Neural cell (in vitro differentiated cells): ENCODE measurements at regions not wholly inside any gene's neighbourhood (a gene's known extent, or its start where the extent isn't known, plus 50 kb on each side); places are given as distances from the start of the nearest gene placed in this dataset.

Experiments
- H2AFZ ChIP-seq: fragments of 200-600, 300-800 bp; sonication (generic), shearing (Covaris generic); 2 replicates; pipeline ENCODE4 v1.6.0; 2014; ENCODE audit warnings: low read depth, mild to moderate bottlenecking, antibody characterized with exemption, low read length, moderate library complexity
- H3F3A ChIP-seq: fragments of 200-600 bp; shearing (Covaris generic); 2 replicates; pipeline ENCODE4 v1.6.1; 2016; ENCODE audit warnings: mild to moderate bottlenecking, moderate library complexity, mixed read lengths, antibody characterized with exemption, low read length; ENCODE audit not compliant: insufficient read depth, poor library complexity, severe bottlenecking
- H3K27ac ChIP-seq: fragments of 200-600, 300-800 bp; sonication (generic), shearing (Covaris generic); 2 replicates; pipeline ENCODE4 v1.5.1; 2014; ENCODE audit warnings: mild to moderate bottlenecking, low read length, moderate library complexity
- H3K27me3 ChIP-seq: fragments of 300-800, 200-600 bp; sonication (generic), shearing (Covaris generic); 2 replicates; pipeline ENCODE4 v1.6.0; 2014; ENCODE audit warnings: mild to moderate bottlenecking, low read depth, low read length, moderate library complexity; ENCODE audit not compliant: insufficient read depth
- H3K36me3 ChIP-seq: fragments of 300-800, 200-600 bp; sonication (generic), shearing (Covaris generic); 2 replicates; pipeline ENCODE4 v1.5.1; 2014; ENCODE audit warnings: mild to moderate bottlenecking, antibody characterized with exemption, low read length, moderate library complexity; ENCODE audit not compliant: insufficient read depth
- H3K4me2 ChIP-seq: fragments of 300-800, 200-600 bp; sonication (generic), shearing (Covaris generic); 2 replicates; pipeline ENCODE4 v1.6.0; 2014; ENCODE audit warnings: mild to moderate bottlenecking, low read length
- H3K4me3 ChIP-seq: fragments of 300-800, 200-600 bp; sonication (generic), shearing (Covaris generic); 2 replicates; pipeline ENCODE4 v1.5.1; 2014; ENCODE audit warnings: mild to moderate bottlenecking, low read length, moderate library complexity
- H3K79me2 ChIP-seq: fragments of 200-600 bp; shearing (Covaris generic); replicated peaks from 2 replicates; pipeline ENCODE4 v1.6.0; 2014; ENCODE audit warnings: mild to moderate bottlenecking, low read length, moderate library complexity; ENCODE audit not compliant: insufficient read depth
- H3K9ac ChIP-seq: fragments of 300-800, 200-600 bp; sonication (generic), shearing (Covaris generic); 2 replicates; pipeline ENCODE4 v1.6.1; 2016; ENCODE audit warnings: mild to moderate bottlenecking, low read length, mixed read lengths
- H3K9me2 ChIP-seq: fragments of 200-600 bp; shearing (Covaris generic); 2 replicates; pipeline ENCODE4 v1.6.1; 2016; ENCODE audit warnings: mild to moderate bottlenecking, low read length, mixed read lengths; ENCODE audit not compliant: insufficient read depth
- H3K9me3 ChIP-seq: fragments of 200-600, 300-800 bp; sonication (generic), shearing (Covaris generic); 2 replicates; pipeline ENCODE4 v1.6.1; 2016; ENCODE audit warnings: mild to moderate bottlenecking, mixed run types, low read length, moderate library complexity, mixed read lengths
- H4K20me1 ChIP-seq: fragments of 200-600 bp; shearing (Covaris generic); 2 replicates; pipeline ENCODE4 v1.6.1; 2016; ENCODE audit warnings: mild to moderate bottlenecking, mixed run types; ENCODE audit not compliant: insufficient read depth
- EP300 ChIP-seq: fragments of 450-650 bp; conservative IDR thresholded peaks from 2 replicates; pipeline ENCODE4 v1.6.1; 2014; ENCODE audit warnings: antibody characterized with exemption, mild to moderate bottlenecking, moderate library complexity; ENCODE audit not compliant: poor library complexity, severe bottlenecking
- EZH2 ChIP-seq: fragments of 200-600, 300-800 bp; shearing (Covaris generic), sonication (generic); IDR thresholded peaks from 2 replicates; pipeline ENCODE4 v1.6.1; 2014; ENCODE audit warnings: antibody characterized with exemption, low read length, borderline replicate concordance, mild to moderate bottlenecking; ENCODE audit not compliant: insufficient read depth, poor library complexity, severe bottlenecking
- MXI1 ChIP-seq: fragments of 450-650 bp; conservative IDR thresholded peaks from 2 replicates; pipeline ENCODE4 v1.6.1; 2014; ENCODE audit warnings: antibody characterized with exemption, mild to moderate bottlenecking; ENCODE audit not compliant: poor library complexity, severe bottlenecking
- POLR2AphosphoS5 ChIP-seq: IDR thresholded peaks from 2 replicates; pipeline ENCODE4 v1.6.1; 2012
- RAD21 ChIP-seq: fragments of 450-650 bp; conservative IDR thresholded peaks from 2 replicates; pipeline ENCODE4 v1.6.1; 2014; ENCODE audit warnings: antibody characterized with exemption, mild to moderate bottlenecking, moderate library complexity
- SMC3 ChIP-seq: fragments of 450-650 bp; conservative IDR thresholded peaks from 2 replicates; pipeline ENCODE4 v1.6.1; 2014; ENCODE audit warnings: antibody characterized with exemption, mild to moderate bottlenecking, moderate library complexity; ENCODE audit not compliant: poor library complexity
- TAF1 ChIP-seq: IDR thresholded peaks from 2 replicates; pipeline ENCODE4 v1.6.1; 2012; ENCODE audit warnings: low read depth
- TF ChIP-seq, protein P1 (sequence below): IDR thresholded peaks from 2 replicates; pipeline ENCODE4 v1.6.1; 2012; ENCODE audit warnings: borderline replicate concordance
- TF ChIP-seq, protein P2 (sequence below): fragments of 450-650 bp; IDR thresholded peaks from 2 replicates; pipeline ENCODE4 v1.5.1; 2014; ENCODE audit warnings: antibody characterized with exemption, mild to moderate bottlenecking, moderate library complexity; ENCODE audit not compliant: poor library complexity, severe bottlenecking

DNA sequence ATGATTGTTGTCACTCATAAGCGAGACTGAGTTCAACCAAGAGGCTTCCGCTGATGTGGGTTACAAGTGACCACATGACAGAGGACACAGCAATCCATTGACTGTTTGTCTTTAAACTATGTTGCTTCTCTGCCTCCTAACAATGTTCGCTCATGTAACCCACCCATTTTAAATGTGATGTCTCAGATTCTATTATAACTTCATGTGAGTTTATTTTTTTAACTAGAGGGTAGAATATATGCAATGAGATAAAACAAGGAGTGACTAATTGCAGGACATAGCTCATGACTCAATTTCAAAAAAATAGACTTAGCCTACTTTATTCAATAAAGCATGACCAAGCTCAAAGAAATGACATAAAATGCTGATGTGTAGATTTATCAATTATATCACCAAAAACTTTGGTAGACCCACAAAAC lies 119.2 kb upstream of the SASH1 start:
- no peaks in the 10 kb centered on the region for H3K9me2 ChIP-seq
- no peaks in the 10 kb centered on the region for H3K36me3 ChIP-seq
- TF ChIP-seq EP300 (no peak), EZH2 (no peak), SMC3 (no peak), MXI1 (no peak)
- H3K9ac ChIP-seq, result no peak overlapping the region
- H3K27me3 ChIP-seq, result no peaks in the 10 kb centered on the region
- no peak overlapping the region for H3K4me2 ChIP-seq
- H3K27ac ChIP-seq, result no peak overlapping the region
- H3F3A ChIP-seq, result peaks cover 7% of the 10 kb centered on the region
- H3K79me2 ChIP-seq, result no peaks in the 10 kb centered on the region
- no peaks in the 10 kb centered on the region for H4K20me1 ChIP-seq
- no peak overlapping the region for H3K4me3 ChIP-seq
- no peaks in the 10 kb centered on the region for H3K9me3 ChIP-seq
- H2AFZ ChIP-seq, result no peak overlapping the region

DNA sequence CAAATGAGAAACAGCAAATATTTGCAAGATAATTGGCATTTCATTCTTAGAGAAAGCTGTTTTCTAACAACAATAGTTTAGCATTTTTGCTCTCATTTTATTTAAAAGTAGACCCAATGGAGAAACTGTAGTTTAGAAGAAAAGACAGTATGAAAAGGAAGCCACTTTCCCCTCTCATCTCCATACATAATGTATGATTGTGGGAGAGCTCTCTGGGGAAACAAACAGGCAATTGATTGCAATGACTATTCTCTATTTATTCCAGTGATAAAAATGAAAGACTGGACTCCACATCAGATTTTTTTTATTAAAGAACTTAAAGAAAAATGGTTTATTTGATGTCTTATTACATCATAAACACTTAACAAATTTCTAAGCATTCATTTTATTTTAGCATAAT lies 116.8 kb upstream of the SASH1 start:
- no peaks in the 10 kb centered on the region for H3K9me2 ChIP-seq
- no peak overlapping the region for H2AFZ ChIP-seq
- H3K9ac ChIP-seq, result peak overlapping the region; percentile 20
- peaks cover 7% of the 10 kb centered on the region for H3F3A ChIP-seq
- H4K20me1 ChIP-seq, result no peaks in the 10 kb centered on the region
- H3K79me2 ChIP-seq, result no peaks in the 10 kb centered on the region
- H3K9me3 ChIP-seq, result no peaks in the 10 kb centered on the region
- H3K27me3 ChIP-seq, result no peaks in the 10 kb centered on the region
- peak overlapping the region; percentile 31 for H3K4me2 ChIP-seq
- TF ChIP-seq, protein P1, sequence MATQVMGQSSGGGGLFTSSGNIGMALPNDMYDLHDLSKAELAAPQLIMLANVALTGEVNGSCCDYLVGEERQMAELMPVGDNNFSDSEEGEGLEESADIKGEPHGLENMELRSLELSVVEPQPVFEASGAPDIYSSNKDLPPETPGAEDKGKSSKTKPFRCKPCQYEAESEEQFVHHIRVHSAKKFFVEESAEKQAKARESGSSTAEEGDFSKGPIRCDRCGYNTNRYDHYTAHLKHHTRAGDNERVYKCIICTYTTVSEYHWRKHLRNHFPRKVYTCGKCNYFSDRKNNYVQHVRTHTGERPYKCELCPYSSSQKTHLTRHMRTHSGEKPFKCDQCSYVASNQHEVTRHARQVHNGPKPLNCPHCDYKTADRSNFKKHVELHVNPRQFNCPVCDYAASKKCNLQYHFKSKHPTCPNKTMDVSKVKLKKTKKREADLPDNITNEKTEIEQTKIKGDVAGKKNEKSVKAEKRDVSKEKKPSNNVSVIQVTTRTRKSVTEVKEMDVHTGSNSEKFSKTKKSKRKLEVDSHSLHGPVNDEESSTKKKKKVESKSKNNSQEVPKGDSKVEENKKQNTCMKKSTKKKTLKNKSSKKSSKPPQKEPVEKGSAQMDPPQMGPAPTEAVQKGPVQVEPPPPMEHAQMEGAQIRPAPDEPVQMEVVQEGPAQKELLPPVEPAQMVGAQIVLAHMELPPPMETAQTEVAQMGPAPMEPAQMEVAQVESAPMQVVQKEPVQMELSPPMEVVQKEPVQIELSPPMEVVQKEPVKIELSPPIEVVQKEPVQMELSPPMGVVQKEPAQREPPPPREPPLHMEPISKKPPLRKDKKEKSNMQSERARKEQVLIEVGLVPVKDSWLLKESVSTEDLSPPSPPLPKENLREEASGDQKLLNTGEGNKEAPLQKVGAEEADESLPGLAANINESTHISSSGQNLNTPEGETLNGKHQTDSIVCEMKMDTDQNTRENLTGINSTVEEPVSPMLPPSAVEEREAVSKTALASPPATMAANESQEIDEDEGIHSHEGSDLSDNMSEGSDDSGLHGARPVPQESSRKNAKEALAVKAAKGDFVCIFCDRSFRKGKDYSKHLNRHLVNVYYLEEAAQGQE, result no peak
- TF ChIP-seq TAF1 (no peak), SMC3 (no peak), EP300 (no peak), EZH2 (no peak), POLR2AphosphoS5 (no peak), RAD21 (no peak), MXI1 (no peak)
- TF ChIP-seq, protein P2, sequence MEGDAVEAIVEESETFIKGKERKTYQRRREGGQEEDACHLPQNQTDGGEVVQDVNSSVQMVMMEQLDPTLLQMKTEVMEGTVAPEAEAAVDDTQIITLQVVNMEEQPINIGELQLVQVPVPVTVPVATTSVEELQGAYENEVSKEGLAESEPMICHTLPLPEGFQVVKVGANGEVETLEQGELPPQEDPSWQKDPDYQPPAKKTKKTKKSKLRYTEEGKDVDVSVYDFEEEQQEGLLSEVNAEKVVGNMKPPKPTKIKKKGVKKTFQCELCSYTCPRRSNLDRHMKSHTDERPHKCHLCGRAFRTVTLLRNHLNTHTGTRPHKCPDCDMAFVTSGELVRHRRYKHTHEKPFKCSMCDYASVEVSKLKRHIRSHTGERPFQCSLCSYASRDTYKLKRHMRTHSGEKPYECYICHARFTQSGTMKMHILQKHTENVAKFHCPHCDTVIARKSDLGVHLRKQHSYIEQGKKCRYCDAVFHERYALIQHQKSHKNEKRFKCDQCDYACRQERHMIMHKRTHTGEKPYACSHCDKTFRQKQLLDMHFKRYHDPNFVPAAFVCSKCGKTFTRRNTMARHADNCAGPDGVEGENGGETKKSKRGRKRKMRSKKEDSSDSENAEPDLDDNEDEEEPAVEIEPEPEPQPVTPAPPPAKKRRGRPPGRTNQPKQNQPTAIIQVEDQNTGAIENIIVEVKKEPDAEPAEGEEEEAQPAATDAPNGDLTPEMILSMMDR, result no peak
- peak overlapping the region; percentile 80 for H3K27ac ChIP-seq
- H3K4me3 ChIP-seq, result peak overlapping the region; percentile 46
- no peaks in the 10 kb centered on the region for H3K36me3 ChIP-seq
